ENCODE measurements at regions not wholly inside any gene's neighbourhood (a gene's known extent, or its start where the extent isn't known, plus 50 kb on each side); places are given as distances from the start of the nearest gene placed in this dataset.

GRCh38 chr4:10758906-10759305 lies 74.3 kb upstream of the CLNK start:
- Histone ChIP-seq H3K27me3 (ENCODE audit: control insufficient read depth, insufficient read depth, low read length) (no peaks in the 10 kb centered on the region), H3K4me3 (ENCODE audit: low read depth, low read length) (no peak overlapping the region), H3K36me3 (ENCODE audit: control insufficient read depth, insufficient read depth, low read length) (no peaks in the 10 kb centered on the region)
- DNase-seq (ENCODE audit: low read depth) = no peak
- TF ChIP-seq, protein P1, sequence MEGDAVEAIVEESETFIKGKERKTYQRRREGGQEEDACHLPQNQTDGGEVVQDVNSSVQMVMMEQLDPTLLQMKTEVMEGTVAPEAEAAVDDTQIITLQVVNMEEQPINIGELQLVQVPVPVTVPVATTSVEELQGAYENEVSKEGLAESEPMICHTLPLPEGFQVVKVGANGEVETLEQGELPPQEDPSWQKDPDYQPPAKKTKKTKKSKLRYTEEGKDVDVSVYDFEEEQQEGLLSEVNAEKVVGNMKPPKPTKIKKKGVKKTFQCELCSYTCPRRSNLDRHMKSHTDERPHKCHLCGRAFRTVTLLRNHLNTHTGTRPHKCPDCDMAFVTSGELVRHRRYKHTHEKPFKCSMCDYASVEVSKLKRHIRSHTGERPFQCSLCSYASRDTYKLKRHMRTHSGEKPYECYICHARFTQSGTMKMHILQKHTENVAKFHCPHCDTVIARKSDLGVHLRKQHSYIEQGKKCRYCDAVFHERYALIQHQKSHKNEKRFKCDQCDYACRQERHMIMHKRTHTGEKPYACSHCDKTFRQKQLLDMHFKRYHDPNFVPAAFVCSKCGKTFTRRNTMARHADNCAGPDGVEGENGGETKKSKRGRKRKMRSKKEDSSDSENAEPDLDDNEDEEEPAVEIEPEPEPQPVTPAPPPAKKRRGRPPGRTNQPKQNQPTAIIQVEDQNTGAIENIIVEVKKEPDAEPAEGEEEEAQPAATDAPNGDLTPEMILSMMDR (IDR thresholded peaks at IDR 0.05; ENCODE audit: insufficient read depth, low read length, poor library complexity, severe bottlenecking) = no peak

DNA sequence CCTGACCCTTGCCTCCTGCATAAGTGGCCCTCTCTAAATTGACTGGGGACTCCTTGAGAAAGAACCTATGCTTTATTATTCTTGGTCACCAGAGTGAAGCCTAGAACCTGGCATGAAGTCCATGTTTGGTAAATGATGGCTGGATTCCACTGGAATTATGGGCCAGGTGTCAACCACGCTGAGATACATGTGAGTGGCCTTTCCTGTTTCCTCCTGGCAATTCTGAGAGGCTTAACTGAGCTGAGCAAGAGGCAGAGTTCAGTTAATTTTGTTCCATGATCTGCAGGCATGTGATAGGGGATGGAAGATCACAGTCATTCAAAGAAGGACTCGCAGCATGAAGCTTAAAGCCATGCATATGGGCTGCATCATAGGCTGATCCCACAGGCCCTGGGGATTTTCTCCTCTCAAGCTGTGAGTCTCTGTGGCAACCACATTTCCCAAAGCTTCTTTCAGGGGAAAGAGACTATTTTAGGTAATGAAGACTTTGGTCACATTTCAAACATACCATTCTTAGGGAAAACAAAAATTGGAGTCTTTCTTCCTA lies 69.4 kb upstream of the CLNK start:
- Histone ChIP-seq H3K27me3 (ENCODE audit: control insufficient read depth, insufficient read depth, low read length) (no peaks in the 10 kb centered on the region), H3K36me3 (ENCODE audit: control insufficient read depth, insufficient read depth, low read length) (no peaks in the 10 kb centered on the region), H3K4me3 (ENCODE audit: low read depth, low read length) (no peak overlapping the region)
- TF ChIP-seq, protein P1 (IDR thresholded peaks at IDR 0.05; ENCODE audit: insufficient read depth, low read length, poor library complexity, severe bottlenecking) = no peak
- no peak for DNase-seq (ENCODE audit: low read depth)

- no peaks in the 10 kb centered on the region for H3K36me3 ChIP-seq (ENCODE audit: control insufficient read depth, insufficient read depth, low read length)
- TF ChIP-seq, protein P1 (IDR thresholded peaks at IDR 0.05; ENCODE audit: insufficient read depth, low read length, poor library complexity, severe bottlenecking) = no peak
These were observed 68.8 kb upstream of the CLNK start for GRCh38 chr4:10753336-10753735.

DNA sequence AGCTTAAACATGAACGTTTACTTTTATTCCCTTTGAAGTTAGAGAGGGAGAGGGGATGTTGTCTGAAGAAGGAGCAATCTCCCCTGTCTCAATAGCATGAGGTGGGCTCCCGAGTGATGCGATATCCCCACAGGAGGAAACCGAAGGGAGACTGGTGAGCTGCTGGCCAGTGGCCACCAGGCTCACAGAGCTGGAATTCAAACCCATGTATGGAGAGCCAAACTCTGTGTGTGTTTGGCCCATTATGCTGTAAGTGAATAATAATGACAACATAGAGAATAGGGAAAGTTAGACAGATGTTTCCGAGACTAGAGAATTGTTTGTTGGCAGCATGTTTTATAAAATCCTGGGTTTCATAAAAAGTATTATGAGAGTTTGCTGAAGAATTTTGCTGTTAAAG lies 66.1 kb upstream of the CLNK start:
- no peak overlapping the region for H3K4me3 ChIP-seq (ENCODE audit: low read depth, low read length)
- no peaks in the 10 kb centered on the region for H3K27me3 ChIP-seq (ENCODE audit: control insufficient read depth, insufficient read depth, low read length)
- TF ChIP-seq, protein P1 (IDR thresholded peaks at IDR 0.05; ENCODE audit: insufficient read depth, low read length, poor library complexity, severe bottlenecking) = no peak
- no peak for DNase-seq (ENCODE audit: low read depth)
- no peaks in the 10 kb centered on the region for H3K36me3 ChIP-seq (ENCODE audit: control insufficient read depth, insufficient read depth, low read length)

More at GRCh38 chr4:10753336-10753735, 68.8 kb upstream of the CLNK start:
- H3K4me3 ChIP-seq (ENCODE audit: low read depth, low read length) = no peak overlapping the region
- no peaks in the 10 kb centered on the region for H3K27me3 ChIP-seq (ENCODE audit: control insufficient read depth, insufficient read depth, low read length)
- no peak for DNase-seq (ENCODE audit: low read depth)

DNA sequence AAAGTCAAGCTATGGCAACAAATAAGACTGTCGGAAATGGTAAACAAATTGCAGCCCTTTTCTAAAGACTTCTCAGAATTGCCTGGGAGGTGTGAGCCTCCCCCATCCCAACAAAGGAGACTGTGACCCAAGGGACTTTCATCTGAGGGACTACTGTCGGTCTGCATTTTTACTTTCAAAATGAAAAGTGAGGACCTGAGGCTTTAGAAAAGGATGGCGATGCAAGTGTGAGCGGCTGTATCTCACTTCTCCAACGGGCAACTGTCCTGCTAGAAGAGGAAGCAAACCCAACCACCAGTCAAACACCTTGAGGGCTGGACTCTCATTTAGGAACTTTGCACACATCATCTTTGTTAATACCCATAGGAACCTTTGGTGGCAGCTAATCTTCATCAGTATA lies 62.6 kb upstream of the CLNK start:
- Histone ChIP-seq H3K36me3 (ENCODE audit: control insufficient read depth, insufficient read depth, low read length) (no peaks in the 10 kb centered on the region), H3K4me3 (ENCODE audit: low read depth, low read length) (no peak overlapping the region), H3K27me3 (ENCODE audit: control insufficient read depth, insufficient read depth, low read length) (no peaks in the 10 kb centered on the region)
- DNase-seq (ENCODE audit: low read depth) = no peak
- TF ChIP-seq, protein P1 (IDR thresholded peaks at IDR 0.05; ENCODE audit: insufficient read depth, low read length, poor library complexity, severe bottlenecking) = no peak

Data from kidney epithelial cell (primary cell).